ENCODE measurements at regions not wholly inside any gene's neighbourhood (a gene's known extent, or its start where the extent isn't known, plus 50 kb on each side); places are given as distances from the start of the nearest gene placed in this dataset.

- TF ChIP-seq CTCF (IDR thresholded peaks at IDR 0.05) (no peak), EP300 (IDR thresholded peaks at IDR 0.05) (no peak)
These were observed 235.4 kb downstream of the CDH9 start for GRCh38 chr5:26802944-26803343.

Data from gastroesophageal sphincter (tissue), 3 donors.